HCT116 (cell line): ENCODE measurements at regions not wholly inside any gene's neighbourhood (a gene's known extent, or its start where the extent isn't known, plus 50 kb on each side); places are given as distances from the start of the nearest gene placed in this dataset.

ENCODE experiments used
- ATAC-seq: fragments of 200-7000 bp; cut with Tn5 transposase; 2 replicates; pipeline ENCODE4 v1.9.1; 2020; ENCODE audit warnings: mild to moderate bottlenecking, moderate library complexity
- BruUV-seq: library from RNA; stranded (reverse); fragments of 400-500 nt; replicated peaks from 2 replicates; lab custom pipeline; 2021; lab: Mats Ljungman, UMichigan
- CTCF ChIA-PET: fragments of 300-600 bp; sonication (Branson Sonifier 250); formaldehyde crosslinking; loops from one replicate; lab custom pipeline; 2021; ENCODE audit warnings: antibody characterized with exemption; lab: Charles Lee
- POLR2A ChIA-PET: fragments of 300-600, 350-600 bp; sonication (Branson Sonifier 250); formaldehyde crosslinking; loops from one replicate; lab custom pipeline; 2021; ENCODE audit warnings: antibody characterized with exemption; lab: Charles Lee
- RAD21 ChIA-PET, 2 experiments: fragments of 300-600 bp; sonication (Branson Sonifier 250); formaldehyde crosslinking; loops; one replicate each; lab custom pipeline; 2023; ENCODE audit warnings: low total read pairs in 2 of 2; ENCODE audit not compliant: uncharacterized antibody in 2 of 2, unreplicated experiment in 2 of 2, low non-redundant PET in 1 of 2; lab: Charles Lee
- DNase-seq: peaks from one replicate; pipeline ENCODE4 v3.0.0-alpha.2; 2010; ENCODE audit warnings: low read depth, low spot score
- H2AFZ ChIP-seq: fragments of 200-600 bp; shearing (Covaris generic), sonication (generic); 2 replicates; pipeline ENCODE4 v1.6.1; 2017; ENCODE audit warnings: low read depth, mixed run types, mixed read lengths, antibody characterized with exemption, low read length; ENCODE audit not compliant: poor library complexity, severe bottlenecking
- H3K27ac ChIP-seq: 2 replicates; pipeline ENCODE4 v1.5.1; 2012; ENCODE audit warnings: low read depth, low read length
- H3K27me3 ChIP-seq: fragments of 200-600 bp; sonication (generic); 2 replicates; pipeline ENCODE4 v1.6.1; 2016; ENCODE audit warnings: mixed run types, low read length, mixed read lengths; ENCODE audit not compliant: insufficient read depth
- H3K36me3 ChIP-seq, 2 experiments: fragments of 200-500 bp in 1 of 2; fragments of 200-600 bp in 1 of 2; sonication (Bioruptor generic) in 1 of 2; sonication (generic) in 1 of 2; 2 replicates each; pipeline versions ENCODE4 v1.5.1 to v1.6.1; 2014 to 2016; ENCODE audit warnings: low read length in 2 of 2, inconsistent platforms in 1 of 2, mixed read lengths in 1 of 2, mixed run types in 1 of 2; ENCODE audit not compliant: insufficient read depth in 2 of 2, control insufficient read depth in 1 of 2
- H3K4me1 ChIP-seq, 2 experiments: fragments of 200-600 bp in 1 of 2; sonication (generic) in 1 of 2; 2 replicates each; pipeline versions ENCODE4 v1.5.1 to v1.6.1; 2012 to 2017; ENCODE audit warnings: low read length in 2 of 2, inconsistent platforms in 1 of 2, mild to moderate bottlenecking in 1 of 2, mixed read lengths in 1 of 2, mixed run types in 1 of 2, moderate library complexity in 1 of 2; ENCODE audit not compliant: insufficient read depth in 2 of 2, control insufficient read depth in 1 of 2
- H3K4me2 ChIP-seq: fragments of 200-600 bp; sonication (generic); 2 replicates; pipeline ENCODE4 v1.6.1; 2017; ENCODE audit warnings: mixed run types, low read length, mixed read lengths
- H3K4me3 ChIP-seq, 2 experiments: fragments of 200-600 bp in 1 of 2; sonication (generic) in 1 of 2; replicated peaks in 1 of 2; 2 replicates each; pipeline ENCODE4 v1.5.1; 2011 to 2016; ENCODE audit warnings: low read length in 2 of 2, control low read depth in 1 of 2, low read depth in 1 of 2, mild to moderate bottlenecking in 1 of 2, mixed read lengths in 1 of 2, mixed run types in 1 of 2
- H3K79me2 ChIP-seq: fragments of 200-600 bp; sonication (generic); 2 replicates; pipeline ENCODE4 v1.6.1; 2017; ENCODE audit warnings: mild to moderate bottlenecking, mixed run types, low read length, moderate library complexity, mixed read lengths; ENCODE audit not compliant: insufficient read depth
- H3K9ac ChIP-seq: fragments of 200-600 bp; sonication (generic); 2 replicates; pipeline ENCODE4 v1.6.1; 2016; ENCODE audit warnings: low read length, mixed read lengths
- H3K9me2 ChIP-seq: fragments of 200-600 bp; sonication (generic), shearing (Covaris generic); 2 replicates; pipeline ENCODE4 v1.6.1; 2017; ENCODE audit warnings: mixed run types, mild to moderate bottlenecking, moderate library complexity; ENCODE audit not compliant: insufficient read depth
- H3K9me3 ChIP-seq, 2 experiments: fragments of 200-500 bp in 1 of 2; fragments of 200-600 bp in 1 of 2; sonication (Bioruptor generic) in 1 of 2; sonication (generic) in 1 of 2; 2 replicates each; pipeline ENCODE4 v1.6.1; 2014 to 2017; ENCODE audit warnings: low read length in 2 of 2, mixed read lengths in 2 of 2, inconsistent platforms in 1 of 2, low read depth in 1 of 2, mild to moderate bottlenecking in 1 of 2, mixed run types in 1 of 2, moderate library complexity in 1 of 2; ENCODE audit not compliant: control insufficient read depth in 1 of 2, insufficient read depth in 1 of 2
- H4K20me1 ChIP-seq: fragments of 200-600 bp; sonication (generic), shearing (Covaris generic); 2 replicates; pipeline ENCODE4 v1.6.1; 2017; ENCODE audit warnings: mixed run types, mild to moderate bottlenecking, moderate library complexity; ENCODE audit not compliant: insufficient read depth
- CEBPB ChIP-seq: IDR thresholded peaks from 2 replicates; pipeline ENCODE4 v1.6.1; 2012; ENCODE audit warnings: low read depth
- CTCF ChIP-seq, 3 experiments: fragments of 200-600 bp in 1 of 3; sonication (generic) in 1 of 3; IDR thresholded peaks in 2 of 3; conservative IDR thresholded peaks in 1 of 3; 2 replicates each; pipeline ENCODE4 v1.5.1; 2012 to 2017; ENCODE audit warnings: low read depth in 2 of 3, low read length in 2 of 3, antibody characterized with exemption in 1 of 3, borderline replicate concordance in 1 of 3, control low read depth in 1 of 3, mild to moderate bottlenecking in 1 of 3, mixed read lengths in 1 of 3, mixed run types in 1 of 3, moderate library complexity in 1 of 3; ENCODE audit not compliant: insufficient read depth in 1 of 3
- EGR1 ChIP-seq: IDR thresholded peaks from 2 replicates; pipeline ENCODE4 v1.6.1; 2012; ENCODE audit warnings: low read depth
- EZH2phosphoT487 ChIP-seq: fragments of 200-600 bp; IDR thresholded peaks from 2 replicates; pipeline ENCODE4 v1.6.1; 2018; ENCODE audit warnings: antibody characterized with exemption, borderline replicate concordance
- FOSL1 ChIP-seq: IDR thresholded peaks from 2 replicates; pipeline ENCODE4 v1.6.1; 2012; ENCODE audit warnings: low read depth
- JUND ChIP-seq: IDR thresholded peaks from 2 replicates; pipeline ENCODE4 v1.6.1; 2012
- MAX ChIP-seq: IDR thresholded peaks from 2 replicates; pipeline ENCODE4 v1.6.1; 2012
- RAD21 ChIP-seq: IDR thresholded peaks from 2 replicates; pipeline ENCODE4 v1.6.1; 2012; ENCODE audit warnings: low read depth, mild to moderate bottlenecking
- SRF ChIP-seq: IDR thresholded peaks from 2 replicates; pipeline ENCODE4 v1.6.1; 2012; ENCODE audit warnings: low read depth
- TCF7L2 ChIP-seq: IDR thresholded peaks from 2 replicates; pipeline ENCODE4 v1.7.0; 2011; ENCODE audit warnings: borderline replicate concordance, inconsistent platforms; ENCODE audit not compliant: insufficient read depth, insufficient read length; ENCODE audit errors: extremely low read depth
- YY1 ChIP-seq: IDR thresholded peaks from 2 replicates; pipeline ENCODE4 v1.6.1; 2011; ENCODE audit warnings: low read length, low read depth, moderate library complexity, mild to moderate bottlenecking; ENCODE audit not compliant: insufficient replicate concordance; ENCODE audit errors: extremely low read depth
- intact Hi-C: fragments of 100-400 bp; cut with micrococcal nuclease; formaldehyde crosslinking; loops from 2 replicates; pipeline ENCODE4 v1.10.0; 2022
- TF ChIP-seq, protein P1 (sequence below): IDR thresholded peaks from 2 replicates; pipeline ENCODE4 v1.6.1; 2012

DNA sequence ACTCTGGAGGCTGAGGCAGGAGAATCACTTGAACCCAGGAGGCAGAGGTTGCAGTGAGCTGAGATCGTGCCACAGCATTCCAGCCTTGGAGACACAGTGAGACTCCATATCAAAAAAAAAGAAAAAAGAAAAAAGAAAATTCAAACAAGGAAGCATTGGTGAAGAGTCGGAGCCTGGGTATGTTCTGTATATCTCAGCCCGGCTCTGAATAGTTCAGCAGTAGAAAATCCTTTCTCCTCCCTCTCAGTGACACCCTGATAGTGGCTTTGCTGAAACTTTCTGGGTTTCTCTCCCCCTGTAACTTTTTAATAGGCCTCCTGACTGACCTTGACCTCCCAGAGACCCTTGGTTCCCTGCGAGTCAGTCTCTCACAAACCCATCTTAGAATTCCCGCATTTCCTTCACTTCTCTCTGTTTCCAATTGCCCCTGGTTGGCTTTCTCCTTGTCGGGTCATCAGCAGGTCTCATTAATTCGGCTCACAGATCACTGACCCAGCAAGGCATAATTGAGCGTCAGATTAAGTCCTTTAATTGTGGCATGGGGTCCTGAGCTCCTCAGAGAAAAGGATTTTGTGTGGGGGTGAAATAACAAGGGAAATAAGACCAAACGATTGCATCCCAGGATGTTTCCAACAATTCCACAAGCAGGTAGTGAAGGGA is 541.6 kb upstream of the NRP1 start:
- Histone ChIP-seq H3K4me2 (no peak overlapping the region), H3K9me3 (no peaks in the 10 kb centered on the region), H3K4me1 (no peaks in the 10 kb centered on the region), H3K9me2 (no peaks in the 10 kb centered on the region)
- DNase-seq, result no peak
- no peak for TF ChIP-seq CEBPB
- TF ChIP-seq SRF, result no peak
- TF ChIP-seq MAX, result no peak
- TF ChIP-seq JUND, result no peak
- TF ChIP-seq YY1, result no peak
- TF ChIP-seq CTCF (IDR thresholded peaks at IDR 0.05 in 2 of 3, conservative IDR thresholded peaks at IDR 0.05 in 1 of 3; ENCODE audit: borderline replicate concordance in 1 of 3, insufficient read depth in 1 of 3, low read depth in 2 of 3, low read length in 2 of 3), result no peak
- no peak for TF ChIP-seq EZH2phosphoT487
- no peak for TF ChIP-seq EGR1
- TF ChIP-seq, protein P1, sequence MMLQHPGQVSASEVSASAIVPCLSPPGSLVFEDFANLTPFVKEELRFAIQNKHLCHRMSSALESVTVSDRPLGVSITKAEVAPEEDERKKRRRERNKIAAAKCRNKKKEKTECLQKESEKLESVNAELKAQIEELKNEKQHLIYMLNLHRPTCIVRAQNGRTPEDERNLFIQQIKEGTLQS, result no peak
- TF ChIP-seq TCF7L2, result no peak
- no peak for TF ChIP-seq FOSL1
- TF ChIP-seq RAD21, result no peak
- TF ChIP-seq, all 23 proteins: peak for 0
- ChIA-PET POLR2A (no interaction called here), RAD21 (no interaction called here), CTCF (no interaction called here)
- intact Hi-C loops, result no loop called here
- H3K27me3 ChIP-seq, result no peaks in the 10 kb centered on the region
- no peaks in the 10 kb centered on the region for H3K36me3 ChIP-seq
- H3K9ac ChIP-seq, result no peak overlapping the region
- H3K4me3 ChIP-seq, result no peak overlapping the region
- no peaks in the 10 kb centered on the region for H3K79me2 ChIP-seq
- H3K27ac ChIP-seq, result no peak overlapping the region
- BruUV-seq, result no TSS peak
- H4K20me1 ChIP-seq, result no peaks in the 10 kb centered on the region
- no peak overlapping the region for H2AFZ ChIP-seq
- no peak for ATAC-seq
